ENCODE measurements at regions not wholly inside any gene's neighbourhood (a gene's known extent, or its start where the extent isn't known, plus 50 kb on each side); places are given as distances from the start of the nearest gene placed in this dataset.

GRCh38 chr18:51580580-51580979 is 383.1 kb upstream of the MEX3C start:
- no peak for TF ChIP-seq CTCF (IDR thresholded peaks at IDR 0.05)
- DNase-seq (ENCODE audit: low spot score), result no peak
- no peak overlapping the region for H3K27ac ChIP-seq
- no peak overlapping the region for H3K4me3 ChIP-seq

GRCh38 chr18:51582551-51582950 is 385.1 kb upstream of the MEX3C start:
- Histone ChIP-seq H3K4me3 (no peak overlapping the region), H3K27ac (no peak overlapping the region)
- no peak for DNase-seq (ENCODE audit: low spot score)
- no peak for TF ChIP-seq CTCF (IDR thresholded peaks at IDR 0.05)

- Histone ChIP-seq H3K4me3 (no peak overlapping the region), H3K27ac (no peak overlapping the region)
- no peak for TF ChIP-seq CTCF (IDR thresholded peaks at IDR 0.05)
- no peak for DNase-seq (ENCODE audit: low spot score)
These were observed 391.1 kb upstream of the MEX3C start for GRCh38 chr18:51588616-51589015.

GRCh38 chr18:51593931-51594330 is 396.4 kb upstream of the MEX3C start:
- DNase-seq (ENCODE audit: low spot score), result no peak
- Histone ChIP-seq H3K27ac (no peak overlapping the region), H3K4me3 (no peak overlapping the region)
- no peak for TF ChIP-seq CTCF (IDR thresholded peaks at IDR 0.05)

GRCh38 chr18:51603111-51603510 is 405.6 kb upstream of the MEX3C start:
- no peak overlapping the region for H3K27ac ChIP-seq
- TF ChIP-seq CTCF (IDR thresholded peaks at IDR 0.05), result no peak
- no peak overlapping the region for H3K4me3 ChIP-seq
- DNase-seq (ENCODE audit: low spot score), result no peak

GRCh38 chr18:51603551-51603950 is 406.1 kb upstream of the MEX3C start:
- no peak overlapping the region for H3K27ac ChIP-seq
- DNase-seq (ENCODE audit: low spot score), result no peak
- TF ChIP-seq CTCF (IDR thresholded peaks at IDR 0.05), result no peak
- H3K4me3 ChIP-seq, result no peak overlapping the region

GRCh38 chr18:51610481-51610880 is 413.0 kb upstream of the MEX3C start:
- Histone ChIP-seq H3K4me3 (no peak overlapping the region), H3K27ac (no peak overlapping the region)
- TF ChIP-seq CTCF (IDR thresholded peaks at IDR 0.05), result no peak
- no peak for DNase-seq (ENCODE audit: low spot score)

Data from coronary artery (tissue), 2 donors.